H1 (cell line): ENCODE measurements at regions not wholly inside any gene's neighbourhood (a gene's known extent, or its start where the extent isn't known, plus 50 kb on each side); places are given as distances from the start of the nearest gene placed in this dataset.

Source experiments
- ATF2 ChIP-seq: IDR thresholded peaks from 2 replicates; pipeline ENCODE4 v1.6.1; 2012; ENCODE audit warnings: low read length, inconsistent platforms

DNA sequence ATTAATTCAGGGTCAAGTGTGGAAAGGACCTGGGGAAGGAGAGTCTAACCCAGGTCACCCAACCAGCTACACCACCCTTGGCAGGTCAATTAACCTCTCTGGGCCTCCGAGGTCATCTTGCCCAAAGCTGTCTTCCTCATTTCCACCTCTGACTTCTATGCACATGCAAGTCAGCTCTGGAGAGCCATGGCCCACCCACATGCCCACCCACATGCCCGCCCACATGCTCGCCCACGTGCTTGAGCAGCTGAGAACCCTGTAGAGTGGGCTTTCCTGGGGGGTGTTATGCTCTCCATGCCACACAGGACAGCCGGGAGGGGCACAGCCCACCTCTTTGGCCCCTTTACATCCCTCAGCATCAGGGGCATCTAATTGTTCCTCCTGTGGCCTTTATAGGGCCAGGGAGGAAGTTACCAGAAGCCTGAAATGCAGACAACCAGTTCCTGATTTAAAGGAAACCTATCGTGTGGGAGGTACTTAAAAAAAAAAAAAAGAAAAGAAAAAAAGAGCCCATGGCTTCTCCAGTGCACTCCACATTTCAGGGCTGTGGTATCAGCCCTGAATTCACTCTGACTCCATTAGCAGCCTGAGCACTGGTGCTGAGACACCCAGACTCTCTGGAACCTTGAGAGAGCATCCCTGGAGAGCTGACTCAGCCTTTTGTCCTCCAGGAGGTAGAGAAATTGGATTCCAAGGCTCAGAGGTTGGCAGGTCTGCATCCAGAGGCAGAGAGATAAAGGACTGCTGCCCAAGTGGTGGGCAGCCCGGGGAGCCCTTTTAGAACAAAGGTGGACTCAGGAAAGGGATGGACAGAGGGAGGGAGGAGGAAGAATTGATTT, 176.2 kb upstream of the ZMIZ1 start (continued):
- no peak for TF ChIP-seq ATF2
